ENCODE measurements at regions not wholly inside any gene's neighbourhood (a gene's known extent, or its start where the extent isn't known, plus 50 kb on each side); places are given as distances from the start of the nearest gene placed in this dataset.

DNA sequence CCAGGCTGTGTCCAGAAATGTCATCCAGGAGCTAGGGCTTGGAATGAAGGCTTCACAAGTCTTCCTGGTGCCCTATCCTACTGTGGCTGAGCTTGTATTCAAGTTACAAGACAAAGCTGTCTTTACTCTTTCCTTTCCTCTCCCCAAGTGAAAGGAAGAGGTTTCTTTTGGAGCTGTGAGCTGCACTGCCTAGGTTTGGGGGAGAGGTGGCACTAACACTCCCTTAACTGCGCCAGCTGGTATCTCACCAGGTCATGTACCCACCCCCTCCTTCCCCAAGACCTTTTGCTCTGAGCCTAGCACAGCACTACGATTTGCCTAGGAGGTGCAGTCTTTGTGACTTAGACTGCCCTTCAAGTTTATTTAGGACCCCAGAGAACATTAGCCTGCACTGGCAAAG, 2053.6 kb upstream of the PRR20A start:
- TF ChIP-seq SPI1 (IDR thresholded peaks at IDR 0.05; ENCODE audit: low read depth, low read length) (no peak), POLR2A (IDR thresholded peaks at IDR 0.05; ENCODE audit: low read depth, low read length) (no peak)
